Neutrophil (primary cell): ENCODE measurements at regions not wholly inside any gene's neighbourhood (a gene's known extent, or its start where the extent isn't known, plus 50 kb on each side); places are given as distances from the start of the nearest gene placed in this dataset.

Experiments
- H3K27ac ChIP-seq: fragments of 200-600 bp; sonication (generic); 2 replicates; pipeline ENCODE4 v1.5.1; 2016; ENCODE audit warnings: mild to moderate bottlenecking, moderate library complexity
- H3K27me3 ChIP-seq: fragments of 200-600 bp; sonication (generic); 2 replicates; pipeline ENCODE4 v1.6.0; 2016; ENCODE audit warnings: mild to moderate bottlenecking
- H3K36me3 ChIP-seq: fragments of 200-600 bp; sonication (generic); 2 replicates; pipeline ENCODE4 v1.5.1; 2017
- H3K4me1 ChIP-seq, 2 experiments: fragments of 200-600 bp in 1 of 2; sonication (generic) in 1 of 2; 1 replicate in 1 of 2; 2 replicates in 1 of 2; pipeline versions ENCODE4 v1.5.1 to v1.6.1; 2013 to 2016; ENCODE audit warnings: low read depth in 1 of 2, low read length in 1 of 2, mild to moderate bottlenecking in 1 of 2, moderate library complexity in 1 of 2; ENCODE audit not compliant: control insufficient read depth in 1 of 2, insufficient read depth in 1 of 2
- H3K4me3 ChIP-seq, 2 experiments: fragments of 200-600 bp in 1 of 2; sonication (generic) in 1 of 2; 1 replicate in 1 of 2; 2 replicates in 1 of 2; pipeline ENCODE4 v1.5.1; 2013 to 2016; ENCODE audit warnings: low read depth in 1 of 2, low read length in 1 of 2, mild to moderate bottlenecking in 1 of 2, moderate library complexity in 1 of 2
- H3K9me3 ChIP-seq: fragments of 200-600 bp; sonication (generic); 2 replicates; pipeline ENCODE4 v1.5.1; 2016
- CTCF ChIP-seq: fragments of 200-600 bp; sonication (generic); IDR thresholded peaks from 2 replicates; pipeline ENCODE4 v1.5.1; 2016; ENCODE audit warnings: antibody characterized with exemption

GRCh38 chr7:131624536-131624935 lies 68.1 kb upstream of the PODXL start:
- no peak overlapping the region for H3K4me3 ChIP-seq
- no peak overlapping the region for H3K27ac ChIP-seq
- no peaks in the 10 kb centered on the region for H3K4me1 ChIP-seq

GRCh38 chr7:131623154-131623553 lies 66.7 kb upstream of the PODXL start:
- H3K27ac ChIP-seq = no peak overlapping the region
- no peak for TF ChIP-seq CTCF
- peaks cover 11% of the 10 kb centered on the region for H3K27me3 ChIP-seq
- H3K4me3 ChIP-seq = no peak overlapping the region
- H3K4me1 ChIP-seq = no peaks in the 10 kb centered on the region
- no peaks in the 10 kb centered on the region for H3K9me3 ChIP-seq
- H3K36me3 ChIP-seq = no peaks in the 10 kb centered on the region

More at GRCh38 chr7:131624536-131624935, 68.1 kb upstream of the PODXL start:
- no peaks in the 10 kb centered on the region for H3K36me3 ChIP-seq
- no peak for TF ChIP-seq CTCF
- H3K27me3 ChIP-seq = peaks cover 11% of the 10 kb centered on the region
- no peaks in the 10 kb centered on the region for H3K9me3 ChIP-seq

GRCh38 chr7:131621652-131622051 lies 65.2 kb upstream of the PODXL start:
- Histone ChIP-seq H3K36me3 (no peaks in the 10 kb centered on the region), H3K27me3 (peaks cover 11% of the 10 kb centered on the region), H3K4me1 (no peaks in the 10 kb centered on the region), H3K27ac (no peak overlapping the region), H3K9me3 (no peaks in the 10 kb centered on the region), H3K4me3 (no peak overlapping the region)
- TF ChIP-seq CTCF = no peak

GRCh38 chr7:131620673-131621609 lies 64.5 kb upstream of the PODXL start:
- H3K9me3 ChIP-seq = no peaks in the 10 kb centered on the region
- TF ChIP-seq CTCF = no peak
- H3K36me3 ChIP-seq = no peaks in the 10 kb centered on the region
- no peak overlapping the region for H3K4me3 ChIP-seq
- H3K4me1 ChIP-seq = no peaks in the 10 kb centered on the region
- H3K27ac ChIP-seq = no peak overlapping the region
- H3K27me3 ChIP-seq = peaks cover 11% of the 10 kb centered on the region

- peaks cover 11% of the 10 kb centered on the region for H3K27me3 ChIP-seq
- no peak overlapping the region for H3K27ac ChIP-seq
- no peak for TF ChIP-seq CTCF
- no peak overlapping the region for H3K4me3 ChIP-seq
- H3K36me3 ChIP-seq = no peaks in the 10 kb centered on the region
- no peaks in the 10 kb centered on the region for H3K9me3 ChIP-seq
- no peaks in the 10 kb centered on the region for H3K4me1 ChIP-seq
These were observed 63.2 kb upstream of the PODXL start for GRCh38 chr7:131619336-131620305.
